ENCODE measurements at regions not wholly inside any gene's neighbourhood (a gene's known extent, or its start where the extent isn't known, plus 50 kb on each side); places are given as distances from the start of the nearest gene placed in this dataset.
"Not testable (repeated sequence)": the region's sequence is repeated elsewhere in the genome, so short reads cannot be mapped to it uniquely, and the experiment has no call there.

DNA sequence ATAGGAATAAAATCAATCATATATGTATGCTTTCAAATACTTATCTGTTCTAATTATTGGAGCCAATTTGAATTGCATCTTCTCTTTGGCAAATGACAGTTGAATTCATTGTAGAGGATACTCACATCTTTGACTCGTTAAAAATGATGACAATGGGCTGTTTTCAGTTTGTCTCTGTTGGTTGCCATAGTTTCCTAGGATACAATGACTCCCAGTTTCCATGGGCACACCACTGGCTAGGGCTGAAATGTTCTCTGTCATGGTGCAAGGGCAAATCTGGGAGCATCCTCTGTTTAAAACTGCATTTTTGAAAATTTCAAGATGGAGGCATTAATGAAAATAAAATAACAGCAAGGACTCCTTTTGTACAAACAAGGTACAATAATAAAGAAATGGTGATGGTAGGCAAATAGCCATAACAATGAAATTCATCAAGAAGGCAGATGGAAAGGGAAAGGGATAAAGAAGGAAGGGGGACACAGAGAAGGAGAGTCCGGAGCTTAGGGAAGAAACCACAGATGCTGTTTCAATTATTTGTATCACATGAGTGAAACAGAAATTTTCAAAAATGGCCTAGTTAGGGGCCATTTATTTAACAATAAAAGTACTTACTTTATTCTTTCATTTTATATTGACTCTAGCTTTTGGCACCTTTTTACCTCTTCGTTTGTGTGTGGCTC is 378.8 kb upstream of the SEMA6A start:
- DNase-seq (no peak), ATAC-seq (no peak)

GRCh38 chr5:116951219-116951618 is 376.6 kb upstream of the SEMA6A start:
- no peak for ATAC-seq
- DNase-seq, result no peak

DNA sequence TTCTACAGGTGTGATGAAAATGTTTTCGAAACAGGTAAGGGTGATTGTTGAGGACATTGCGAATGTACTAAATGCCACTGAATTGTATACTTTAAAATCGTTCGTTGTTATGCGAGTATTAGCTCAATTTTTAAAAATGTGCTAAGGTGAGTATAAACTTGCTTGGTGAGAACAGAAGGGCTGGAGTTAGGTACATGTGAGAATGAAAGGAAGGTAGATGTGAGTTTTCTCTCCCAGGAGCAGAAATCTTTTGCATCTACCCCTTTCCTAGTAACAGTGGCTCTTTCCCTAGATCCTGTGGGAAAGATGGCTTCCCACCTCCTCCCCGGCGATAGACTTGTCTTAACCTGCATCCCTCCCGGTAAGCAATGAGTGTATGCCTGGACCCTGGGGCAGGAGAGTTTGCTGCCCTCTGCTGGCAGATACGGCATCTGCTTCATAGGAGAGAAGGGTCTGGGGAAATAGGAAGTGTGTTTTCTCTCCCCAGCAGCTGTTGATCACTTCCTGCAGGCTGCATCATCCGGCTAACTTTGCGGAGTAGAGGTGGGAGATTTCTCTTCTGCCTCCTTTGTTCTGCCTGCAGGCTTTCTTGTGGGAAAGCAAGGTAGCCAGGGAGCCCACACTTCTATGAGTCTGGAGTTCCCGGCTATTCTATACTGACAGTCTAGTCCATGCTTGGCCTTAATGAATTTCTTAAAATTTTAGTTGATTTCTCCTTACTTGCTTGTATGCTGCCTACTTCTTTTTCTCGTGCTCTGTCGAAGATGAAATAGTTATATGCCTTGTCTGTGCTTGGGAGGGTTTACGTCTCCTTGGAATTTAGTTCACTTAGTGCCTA is 373.3 kb upstream of the SEMA6A start:
- DNase-seq (peak; percentile 69), ATAC-seq (peak; percentile 79)

DNA sequence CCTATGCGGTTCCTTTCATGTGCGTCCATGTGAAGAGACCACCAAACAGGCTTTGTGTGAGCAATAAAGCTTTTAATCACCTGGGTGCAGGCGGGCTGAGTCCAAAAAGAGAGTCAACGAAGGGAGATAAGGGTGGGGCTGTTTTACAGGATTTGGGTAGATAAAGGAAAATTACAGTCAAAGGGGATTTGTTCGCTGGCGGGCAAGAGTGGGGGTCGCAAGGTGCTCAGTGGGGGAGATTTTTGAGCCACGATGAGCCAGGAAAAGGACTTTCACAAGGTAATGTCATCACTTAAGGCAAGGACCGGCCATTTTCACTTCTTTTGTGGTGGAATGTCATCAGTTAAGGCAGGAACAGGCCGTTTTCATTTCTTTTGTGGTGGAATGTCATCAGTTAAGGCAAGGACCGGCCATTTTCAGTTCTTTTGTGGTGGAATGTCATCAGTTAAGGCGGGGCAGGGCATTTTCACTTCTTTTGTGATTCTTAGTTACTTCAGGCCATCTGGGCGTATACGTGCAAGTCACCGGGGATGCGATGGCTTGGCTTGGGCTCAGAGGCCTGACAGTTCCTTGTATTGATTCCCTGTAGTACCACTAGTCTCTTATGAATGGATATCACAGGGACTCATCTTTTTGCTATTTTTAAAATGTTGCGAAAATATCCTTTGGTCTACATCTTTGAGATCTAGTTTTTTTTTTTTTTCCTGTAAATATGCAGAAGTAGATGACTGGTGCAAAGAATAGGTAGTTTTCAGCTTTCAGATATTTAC is 371.2 kb upstream of the SEMA6A start:
- not testable (repeated sequence) for ATAC-seq, DNase-seq

DNA sequence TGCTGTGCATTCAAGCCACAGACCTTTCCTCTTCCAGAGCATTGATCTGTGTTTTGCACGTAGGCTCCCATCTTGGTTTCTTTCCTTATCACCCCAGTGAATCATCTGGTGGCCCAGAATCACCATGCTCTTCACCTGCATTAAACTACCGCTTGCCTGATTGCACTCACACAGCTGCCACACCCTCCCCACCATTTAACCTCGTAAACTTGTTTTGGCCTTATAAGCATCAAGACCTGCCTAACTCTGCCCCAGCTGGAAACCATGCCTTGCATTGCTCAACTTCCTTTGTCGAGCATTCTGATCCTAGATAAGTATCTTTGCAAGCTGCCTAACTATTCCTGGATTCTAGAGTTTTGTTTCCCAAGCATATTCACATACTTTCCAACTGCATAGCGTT is 369.6 kb upstream of the SEMA6A start:
- ATAC-seq (no peak), DNase-seq (no peak)

GRCh38 chr5:116942622-116943021 is 368.0 kb upstream of the SEMA6A start:
- ATAC-seq, result no peak
- no peak for DNase-seq

DNA sequence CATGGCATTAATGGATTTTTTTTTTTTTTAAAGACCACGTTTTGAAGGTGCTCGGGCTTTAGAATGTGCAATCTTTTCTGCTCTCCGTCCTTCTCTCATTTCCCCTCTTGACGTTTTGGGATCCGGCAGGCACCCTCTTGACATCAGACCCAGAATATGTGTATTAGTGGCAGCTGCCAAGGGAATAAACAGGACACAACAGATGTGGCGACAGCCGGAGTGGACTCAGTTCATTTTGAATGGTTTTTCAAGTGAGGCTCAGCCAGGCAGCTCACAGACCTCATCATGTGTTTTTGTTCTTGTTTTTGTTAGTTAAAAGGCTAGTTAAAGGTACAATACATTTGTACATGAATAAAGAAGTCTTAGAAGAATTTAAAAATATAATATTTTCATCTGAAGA is 365.0 kb upstream of the SEMA6A start:
- no peak for ATAC-seq
- no peak for DNase-seq

GRCh38 chr5:116938488-116938887 is 363.9 kb upstream of the SEMA6A start:
- DNase-seq (no peak), ATAC-seq (no peak)

DNA sequence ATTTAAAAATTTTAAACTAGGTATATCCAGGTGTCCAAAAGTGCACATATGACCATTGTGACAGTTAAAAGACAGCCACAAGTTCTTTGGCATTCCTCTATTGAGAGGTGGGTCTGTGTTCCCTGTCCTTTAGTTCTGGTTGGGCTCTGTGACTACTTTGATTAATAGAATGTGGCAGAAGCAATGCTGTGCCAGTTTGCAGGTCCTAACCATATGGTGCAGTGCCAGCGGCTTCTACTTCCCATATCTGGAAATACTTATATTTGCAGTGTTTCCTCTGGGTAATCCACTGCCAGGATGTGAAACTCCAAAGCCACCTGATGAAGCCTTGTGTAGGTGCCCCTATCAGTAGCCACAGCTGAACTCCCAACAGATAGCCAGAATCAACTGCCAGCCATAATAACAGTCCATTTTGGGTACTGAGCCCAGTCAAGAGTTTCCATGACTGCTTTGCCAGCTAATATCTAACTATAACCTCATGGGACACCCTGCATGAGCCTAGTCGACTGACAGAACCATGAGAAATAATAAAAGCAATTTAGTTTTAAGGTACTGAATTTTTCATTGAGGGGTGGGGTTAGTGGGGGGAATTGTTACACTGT is 361.0 kb upstream of the SEMA6A start:
- ATAC-seq (no peak), DNase-seq (no peak)

- ATAC-seq (no peak), DNase-seq (no peak)
These were observed 356.0 kb upstream of the SEMA6A start for GRCh38 chr5:116930616-116931015.

DNA sequence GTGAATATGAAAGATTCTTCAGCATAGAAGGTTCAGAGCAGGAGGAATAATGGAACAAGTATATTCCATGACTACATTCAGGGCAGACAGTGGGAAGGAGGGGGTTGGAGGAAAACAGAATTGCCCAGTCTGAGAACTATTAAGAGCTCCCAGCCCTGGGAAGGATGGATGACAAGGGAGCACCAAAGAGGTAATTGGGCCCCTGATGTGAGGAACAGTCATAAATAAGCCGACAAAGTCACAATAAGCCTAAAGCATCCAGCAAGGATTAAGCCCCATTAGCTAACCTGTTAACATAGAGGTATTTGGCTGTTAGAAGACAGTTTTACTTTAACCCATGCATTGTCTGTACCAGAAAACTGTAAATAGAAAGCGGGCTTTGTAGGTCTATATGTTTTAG is 348.7 kb upstream of the SEMA6A start:
- no peak for DNase-seq

DNA sequence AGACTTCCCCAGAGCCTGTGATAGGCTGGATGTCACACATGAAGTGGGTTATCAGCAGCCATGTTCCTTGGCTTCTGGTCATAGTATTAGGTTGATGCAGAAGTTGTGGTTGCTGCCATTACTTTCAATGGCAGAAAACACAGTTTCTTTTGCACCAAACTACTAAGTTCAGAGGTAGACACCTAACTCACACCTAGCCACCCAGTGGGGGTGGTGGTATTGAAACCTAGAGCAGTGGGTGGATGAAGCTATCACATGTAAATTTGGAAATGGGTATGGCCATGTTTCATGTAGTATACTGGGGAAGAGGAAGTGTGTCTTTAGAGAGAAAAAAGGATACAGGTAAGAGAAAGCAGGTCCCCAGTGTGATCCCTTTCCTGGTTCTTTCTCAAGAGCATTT is 347.9 kb upstream of the SEMA6A start:
- ATAC-seq, result no peak
- DNase-seq, result no peak

More for the DNA sequence above, 348.7 kb upstream of the SEMA6A start:
- no peak for ATAC-seq

GRCh38 chr5:116914869-116915504 is 340.4 kb upstream of the SEMA6A start:
- ATAC-seq (no peak), DNase-seq (no peak)

- ATAC-seq, result no peak
- DNase-seq, result no peak
These were observed 337.6 kb upstream of the SEMA6A start for GRCh38 chr5:116912221-116912620.

- ATAC-seq (no peak), DNase-seq (no peak)
These were observed 336.5 kb upstream of the SEMA6A start for GRCh38 chr5:116911074-116911473.

GRCh38 chr5:116908537-116908936 is 333.9 kb upstream of the SEMA6A start:
- no peak for ATAC-seq
- no peak for DNase-seq

DNA sequence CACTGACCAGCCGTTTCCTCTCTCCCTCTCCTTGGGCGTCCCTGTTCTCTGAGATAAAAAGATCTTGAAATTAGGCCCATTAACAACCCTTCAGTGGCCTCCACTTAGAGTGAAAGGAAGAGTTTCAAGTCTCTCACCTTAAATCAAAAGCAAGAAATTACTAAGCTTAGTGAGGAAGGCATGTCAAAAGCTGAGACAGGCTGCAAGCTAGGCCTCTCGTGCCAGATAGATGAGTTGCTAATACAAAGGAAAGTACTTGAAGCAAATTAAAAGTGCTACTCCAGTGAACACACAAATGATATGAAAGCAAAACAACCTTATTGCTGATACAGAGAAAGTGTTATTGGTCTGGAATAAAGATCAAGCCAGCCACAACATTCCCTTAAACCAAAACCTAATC is 331.3 kb upstream of the SEMA6A start:
- no peak for ATAC-seq
- no peak for DNase-seq

- DNase-seq (no peak), ATAC-seq (no peak)
These were observed 326.2 kb upstream of the SEMA6A start for GRCh38 chr5:116900793-116901192.

GRCh38 chr5:116898917-116899316 is 324.3 kb upstream of the SEMA6A start:
- no peak for ATAC-seq
- DNase-seq, result no peak

DNA sequence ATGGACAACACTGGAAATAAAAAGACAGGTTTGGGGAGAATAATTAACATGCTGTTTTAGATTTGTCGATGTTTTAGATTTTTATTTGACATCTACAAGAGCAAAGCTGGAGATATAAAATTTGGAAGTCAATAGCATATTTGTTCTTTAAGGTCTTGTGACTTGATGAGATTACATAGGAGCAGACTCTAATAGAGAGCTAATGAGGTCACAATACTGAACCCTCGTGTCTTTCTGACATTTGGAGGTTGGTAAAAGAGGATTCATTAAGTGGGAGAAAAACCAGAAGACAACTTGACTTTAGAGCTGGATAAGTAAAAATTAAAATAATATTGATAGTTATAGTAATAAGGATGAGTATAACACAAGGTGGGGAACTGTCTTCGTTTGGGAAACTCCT is 322.7 kb upstream of the SEMA6A start:
- ATAC-seq (no peak), DNase-seq (no peak)

- DNase-seq (no peak), ATAC-seq (no peak)
These were observed 321.4 kb upstream of the SEMA6A start for GRCh38 chr5:116896001-116896400.

DNA sequence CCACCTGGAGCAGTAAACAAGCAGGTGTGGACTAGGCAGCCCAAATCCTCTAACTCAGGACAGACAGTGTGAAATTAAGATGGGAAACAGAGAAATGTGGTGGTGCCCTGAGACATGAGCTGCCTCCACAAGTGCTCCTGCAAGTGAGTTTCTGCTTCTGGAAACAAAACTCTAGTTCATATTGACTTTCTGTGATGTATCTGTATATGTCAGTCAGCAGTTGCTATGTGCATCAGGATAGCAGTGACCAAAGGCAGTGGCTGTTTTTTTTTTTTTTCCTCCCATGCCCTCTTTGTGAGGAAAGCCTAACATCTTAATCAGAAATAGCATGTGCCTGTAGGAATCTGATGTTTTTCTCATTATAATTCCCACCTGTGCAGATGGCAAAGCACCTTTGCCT is 318.4 kb upstream of the SEMA6A start:
- DNase-seq (no peak), ATAC-seq (no peak)

Measured in stimulated activated naive CD8-positive, alpha-beta T cell treated with anti-CD3 and anti-CD28 coated beads, Interleukin-15, Interleukin-2, amounts not matched to agents 100 U/mL and 50 U/mL, for 24 hours (primary cell).